ENCODE measurements at regions not wholly inside any gene's neighbourhood (a gene's known extent, or its start where the extent isn't known, plus 50 kb on each side); places are given as distances from the start of the nearest gene placed in this dataset.

- Histone ChIP-seq H3K79me2 (ENCODE audit: insufficient read depth) (no peaks in the 10 kb centered on the region), H3K27ac (ENCODE audit: low read depth in 2 of 2, low read length in 1 of 2) (no peak overlapping the region), H3K4me1 (ENCODE audit: control insufficient read depth in 1 of 2, insufficient read depth in 2 of 2, low read depth in 1 of 2, low read length in 1 of 2) (no peaks in the 10 kb centered on the region), H3K36me3 (replicated peaks in 1 of 2; ENCODE audit: control insufficient read depth in 1 of 2, insufficient read depth in 2 of 2, low read length in 1 of 2) (no peaks in the 10 kb centered on the region), H3K9ac (no peak overlapping the region), H3K4me3 (ENCODE audit: low read depth in 2 of 2, low read length in 1 of 2) (no peak overlapping the region), H3F3A (replicated peaks; ENCODE audit: insufficient read depth) (no peaks in the 10 kb centered on the region), H3K4me2 (no peak overlapping the region), H2AFZ (ENCODE audit: low read depth) (no peak overlapping the region), H3K9me2 (no peaks in the 10 kb centered on the region), H4K20me1 (ENCODE audit: insufficient read depth) (no peaks in the 10 kb centered on the region), H3K9me3 (no peaks in the 10 kb centered on the region), H3K27me3 (ENCODE audit: insufficient read depth) (no peaks in the 10 kb centered on the region)
- WGBS (ENCODE audit: low lambda C conversion rate): 65% methylated on average over 8 of the region's 12 CpGs
- TF ChIP-seq EZH2phosphoT487 (IDR thresholded peaks at IDR 0.05; ENCODE audit: borderline replicate concordance, low read depth) (no peak), RCOR1 (IDR thresholded peaks at IDR 0.05; ENCODE audit: low read length) (no peak), FOXM1 (IDR thresholded peaks at IDR 0.05; ENCODE audit: low read depth) (no peak), GATA2 (CRISPR knock-in tag; IDR thresholded peaks at IDR 0.05) (no peak), TEAD4 (IDR thresholded peaks at IDR 0.05; ENCODE audit: borderline replicate concordance, insufficient read depth) (no peak), NFIC (IDR thresholded peaks at IDR 0.05; ENCODE audit: borderline replicate concordance) (no peak), RAD21 (IDR thresholded peaks at IDR 0.05; ENCODE audit: low read length) (no peak), MXI1 (IDR thresholded peaks at IDR 0.05; ENCODE audit: low read depth, low read length) (no peak)
- DNase-seq: no peak
- CTCF ChIA-PET: no interaction called here
- POLR2A ChIA-PET: no interaction called here
These were observed 189.0 kb upstream of the KLHL1 start for GRCh38 chr13:70297189-70297616.

GRCh38 chr13:70284371-70284770 lies 176.1 kb upstream of the KLHL1 start:
- no peak overlapping the region for H3K9ac ChIP-seq
- ChIA-PET CTCF (interaction anchor here (0.8 kb wide), 1 partner anchor 20 kb away, joined by 3 read pairs; no protein-coding TSS in a partner anchor), POLR2A (no interaction called here)
- no peaks in the 10 kb centered on the region for H3K27me3 ChIP-seq (ENCODE audit: insufficient read depth)
- no peaks in the 10 kb centered on the region for H3K4me1 ChIP-seq (ENCODE audit: control insufficient read depth in 1 of 2, insufficient read depth in 2 of 2, low read depth in 1 of 2, low read length in 1 of 2)
- no peaks in the 10 kb centered on the region for H3K79me2 ChIP-seq (ENCODE audit: insufficient read depth)
- H3F3A ChIP-seq (replicated peaks; ENCODE audit: insufficient read depth): no peaks in the 10 kb centered on the region
- no peaks in the 10 kb centered on the region for H4K20me1 ChIP-seq (ENCODE audit: insufficient read depth)
- H3K4me2 ChIP-seq: no peak overlapping the region
- H3K36me3 ChIP-seq (replicated peaks in 1 of 2; ENCODE audit: control insufficient read depth in 1 of 2, insufficient read depth in 2 of 2, low read length in 1 of 2): no peaks in the 10 kb centered on the region
- no peak for DNase-seq
- TF ChIP-seq USF2 (IDR thresholded peaks at IDR 0.05; ENCODE audit: borderline replicate concordance, low read depth, low read length) (no peak), FOSL2 (IDR thresholded peaks at IDR 0.05; ENCODE audit: borderline replicate concordance, low read depth) (no peak), ZBTB33 (IDR thresholded peaks at IDR 0.05; ENCODE audit: borderline replicate concordance, low read depth) (no peak), GATA2 (CRISPR knock-in tag; IDR thresholded peaks at IDR 0.05) (no peak), IRF3 (IDR thresholded peaks at IDR 0.05; ENCODE audit: low read depth, low read length) (no peak), ELF1 (IDR thresholded peaks at IDR 0.05) (no peak), CTCF (IDR thresholded peaks at IDR 0.05) (no peak), PBX3 (IDR thresholded peaks at IDR 0.05) (no peak), POLR2AphosphoS5 (IDR thresholded peaks at IDR 0.05; ENCODE audit: low read depth, low read length) (no peak), NFIC (IDR thresholded peaks at IDR 0.05; ENCODE audit: borderline replicate concordance) (no peak)
- H3K27ac ChIP-seq (ENCODE audit: low read depth in 2 of 2, low read length in 1 of 2): no peak overlapping the region
- H3K9me3 ChIP-seq: no peaks in the 10 kb centered on the region
- 54% methylated on average over 1 of the region's 1 CpG for WGBS (ENCODE audit: low lambda C conversion rate)
- no peaks in the 10 kb centered on the region for H3K9me2 ChIP-seq
- no peak overlapping the region for H2AFZ ChIP-seq (ENCODE audit: low read depth)
- H3K4me3 ChIP-seq (ENCODE audit: low read depth in 2 of 2, low read length in 1 of 2): no peak overlapping the region
